Inflammatory macrophage (primary cell): ENCODE measurements at regions not wholly inside any gene's neighbourhood (a gene's known extent, or its start where the extent isn't known, plus 50 kb on each side); places are given as distances from the start of the nearest gene placed in this dataset.

Experiments
- DNase-seq, 2 donors: peaks; one replicate each; pipeline ENCODE4 v3.0.0-alpha.2; 2020 to 2022

DNA sequence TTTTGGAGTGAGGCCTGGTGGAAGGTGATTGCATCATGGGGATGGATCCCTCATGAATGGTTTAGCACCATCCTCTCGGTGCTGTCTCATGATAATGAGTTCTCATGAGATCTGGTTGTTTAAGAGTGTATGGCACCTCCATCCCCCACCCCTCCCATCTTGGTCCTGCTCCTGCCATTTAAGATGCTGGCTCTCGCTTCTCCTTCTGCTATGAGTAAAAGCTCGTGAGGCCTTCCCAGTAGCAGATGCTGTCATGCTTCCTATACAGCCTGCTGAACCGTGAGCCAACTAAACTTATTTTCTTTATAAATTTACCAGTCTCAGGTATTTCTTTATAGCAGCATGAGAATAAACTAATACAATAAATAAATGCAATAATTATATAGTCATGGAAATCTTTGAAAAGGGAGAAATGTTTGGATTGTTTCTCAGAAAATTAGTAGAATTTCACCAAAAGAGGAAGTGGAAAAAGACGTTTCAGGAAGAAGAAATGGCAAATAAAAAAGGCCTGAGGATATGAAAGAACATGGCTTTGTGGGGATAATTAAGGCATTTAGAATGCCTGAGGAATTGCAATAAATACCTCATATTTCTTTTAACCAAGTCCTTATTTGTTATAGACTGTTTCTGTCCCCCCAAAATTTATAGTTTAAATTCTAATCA is 451.2 kb upstream of the ADGRL4 start:
- DNase-seq = no peak

DNA sequence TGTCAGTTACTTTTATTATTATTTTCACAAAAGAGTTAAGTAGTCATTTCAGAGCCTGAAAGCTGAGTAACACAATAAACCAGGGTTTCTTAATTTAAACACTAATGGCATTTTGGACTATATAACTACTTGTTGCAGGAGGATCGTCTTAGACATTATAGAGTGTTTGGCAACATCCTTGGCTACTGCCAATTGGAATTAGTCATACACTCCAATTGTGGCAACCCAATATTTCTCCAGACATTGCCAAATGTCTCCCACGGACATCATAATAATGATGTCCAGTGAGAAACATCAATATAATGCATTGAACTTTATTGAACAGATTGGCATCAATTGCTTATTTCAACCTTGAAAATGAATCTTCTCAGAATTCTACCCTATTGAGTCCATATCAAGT is 441.9 kb upstream of the ADGRL4 start:
- DNase-seq = no peak

DNA sequence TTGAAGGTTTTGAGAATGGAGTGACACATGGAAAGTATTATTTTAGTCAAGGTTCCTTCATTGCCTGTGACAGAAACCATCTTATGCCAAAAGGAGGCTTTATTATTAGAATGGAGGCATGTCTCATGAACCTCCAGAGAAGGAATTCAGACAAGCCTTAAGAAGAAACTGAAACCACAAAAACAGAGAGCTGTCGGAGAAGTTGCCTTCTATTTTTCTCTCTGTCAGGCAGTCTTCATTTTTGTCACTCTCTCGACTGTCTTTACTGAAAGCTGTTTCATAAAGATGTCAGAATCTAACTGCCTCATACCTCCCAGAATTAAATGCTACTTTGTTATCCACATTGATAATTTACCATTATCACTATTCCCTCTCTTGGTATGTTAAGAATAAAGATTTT is 434.7 kb upstream of the ADGRL4 start:
- no peak for DNase-seq

- no peak for DNase-seq
These were observed 431.0 kb upstream of the ADGRL4 start for GRCh38 chr1:79437540-79437939.

DNA sequence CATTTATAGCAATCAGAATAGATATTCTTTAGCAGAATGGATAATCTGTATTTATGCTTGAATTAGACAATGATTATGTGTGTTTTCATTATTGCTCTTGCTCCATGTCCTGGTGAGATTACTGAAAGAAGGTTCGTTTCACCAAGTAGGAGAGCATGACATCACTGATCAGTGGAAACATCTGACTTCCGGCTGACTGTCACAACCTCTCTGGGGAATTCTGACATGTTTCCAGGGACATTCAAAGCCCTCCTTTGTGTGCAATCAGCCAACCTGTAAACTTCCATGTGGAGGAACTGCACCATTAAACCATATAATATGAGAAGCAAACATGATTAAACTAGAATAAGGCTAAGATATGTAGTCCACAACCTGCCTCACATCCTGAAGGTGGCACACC is 424.8 kb upstream of the ADGRL4 start:
- DNase-seq = no peak

DNA sequence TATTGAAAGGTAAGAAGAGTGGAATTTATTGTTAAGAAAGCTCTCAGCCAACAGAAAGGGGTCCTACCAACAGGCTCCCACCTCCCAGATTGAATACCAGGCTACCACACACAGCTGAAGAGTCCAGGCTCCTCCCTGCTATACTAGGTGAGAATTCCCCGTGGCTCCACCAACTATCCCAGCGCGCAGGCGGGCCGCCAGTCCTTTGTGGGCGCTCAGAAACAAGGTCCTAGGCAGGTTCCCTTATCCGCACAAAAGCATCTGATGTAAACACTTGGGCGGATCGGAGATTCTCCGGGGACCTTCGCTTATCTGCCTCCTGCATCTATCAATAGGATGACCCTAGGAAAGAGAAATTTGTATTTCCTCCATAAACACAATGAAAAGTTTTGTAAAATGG is 423.9 kb upstream of the ADGRL4 start:
- no peak for DNase-seq

DNA sequence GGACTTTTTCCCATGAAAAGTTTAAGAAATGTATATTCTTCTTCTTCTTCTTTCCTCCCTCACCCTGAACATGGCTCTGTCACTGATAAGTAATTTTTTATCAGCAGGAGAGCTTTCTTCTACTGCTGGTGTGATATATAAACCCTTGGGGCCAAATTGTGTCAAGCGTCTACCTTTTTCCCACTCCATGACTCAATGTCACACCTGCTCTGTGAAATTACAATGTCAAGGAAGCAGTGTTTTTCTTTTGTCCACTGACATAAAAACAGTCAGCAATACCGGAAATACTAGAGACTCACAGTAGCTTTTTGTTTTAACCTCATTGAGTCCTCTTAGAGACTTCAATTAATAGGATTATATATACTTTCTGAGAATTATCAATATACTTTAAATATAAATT is 416.2 kb upstream of the ADGRL4 start:
- DNase-seq = no peak

GRCh38 chr1:79398501-79398900 is 392.0 kb upstream of the ADGRL4 start:
- DNase-seq = no peak

GRCh38 chr1:79396901-79397300 is 390.4 kb upstream of the ADGRL4 start:
- DNase-seq = no peak

- no peak for DNase-seq
These were observed 382.3 kb upstream of the ADGRL4 start for GRCh38 chr1:79388694-79389361.

DNA sequence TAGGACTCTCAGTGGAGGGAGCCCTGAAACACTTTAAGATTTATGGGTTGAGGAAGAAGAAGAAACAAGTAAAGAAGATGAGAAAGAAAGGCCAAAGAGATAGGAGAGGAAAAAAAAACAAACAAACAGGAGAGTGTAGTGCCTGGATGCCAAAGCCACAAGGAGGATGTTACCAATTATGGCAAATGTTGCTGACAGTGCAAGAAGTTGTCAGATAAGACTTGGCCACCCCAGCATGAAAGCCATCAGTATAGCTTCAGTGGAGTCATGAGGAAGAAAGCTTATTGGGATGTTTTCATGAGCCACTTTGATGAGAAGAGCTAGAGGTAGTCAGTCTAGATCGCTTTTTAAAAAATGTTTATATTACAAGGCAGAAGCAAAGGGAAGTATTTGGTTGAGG is 380.2 kb upstream of the ADGRL4 start:
- DNase-seq = no peak

- DNase-seq = no peak
These were observed 373.5 kb upstream of the ADGRL4 start for GRCh38 chr1:79380078-79380477.

- no peak for DNase-seq
These were observed 369.6 kb upstream of the ADGRL4 start for GRCh38 chr1:79376106-79376505.

GRCh38 chr1:79375352-79375751 is 368.8 kb upstream of the ADGRL4 start:
- no peak for DNase-seq

DNA sequence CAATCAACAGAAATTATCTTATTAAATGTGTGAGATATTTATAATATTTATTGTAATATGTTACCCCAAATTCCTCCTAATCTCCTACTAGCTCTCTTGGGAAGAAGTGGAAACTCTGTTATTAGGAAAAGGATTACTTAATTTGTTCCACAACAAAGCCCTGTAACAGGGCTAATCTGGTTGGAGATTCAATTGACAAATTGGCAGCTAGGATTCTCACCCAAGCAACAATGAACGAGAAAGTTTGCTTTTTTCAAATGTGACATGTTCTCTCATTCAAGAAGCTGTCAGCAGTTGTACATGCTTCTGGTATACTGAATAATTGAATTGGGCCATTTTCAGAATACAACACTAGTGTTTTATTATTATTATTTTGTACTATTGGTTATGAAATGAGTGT is 367.9 kb upstream of the ADGRL4 start:
- DNase-seq = no peak

GRCh38 chr1:79373481-79374125 is 367.1 kb upstream of the ADGRL4 start:
- DNase-seq = no peak

DNA sequence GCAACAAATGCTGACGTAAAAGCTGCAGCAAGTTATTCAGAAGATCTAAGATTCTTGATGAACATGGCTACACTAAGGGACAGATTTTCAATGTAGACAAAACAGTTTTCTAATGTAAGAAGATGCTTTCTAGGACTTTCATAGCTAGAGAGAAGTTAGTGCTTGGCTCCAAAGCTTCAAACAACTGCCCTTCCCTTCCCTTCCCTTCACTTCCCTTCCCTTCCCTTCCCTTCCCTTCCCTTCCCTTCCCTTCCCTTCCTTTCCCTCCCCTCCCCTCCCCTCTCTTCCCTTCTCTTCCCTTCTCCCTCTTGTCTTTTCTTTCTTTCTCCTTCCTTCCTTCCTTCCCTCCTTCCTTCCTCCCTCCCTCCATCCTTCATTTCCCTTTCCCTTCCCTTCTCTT is 365.3 kb upstream of the ADGRL4 start:
- DNase-seq = no peak

GRCh38 chr1:79369091-79369490 is 362.6 kb upstream of the ADGRL4 start:
- DNase-seq = no peak

DNA sequence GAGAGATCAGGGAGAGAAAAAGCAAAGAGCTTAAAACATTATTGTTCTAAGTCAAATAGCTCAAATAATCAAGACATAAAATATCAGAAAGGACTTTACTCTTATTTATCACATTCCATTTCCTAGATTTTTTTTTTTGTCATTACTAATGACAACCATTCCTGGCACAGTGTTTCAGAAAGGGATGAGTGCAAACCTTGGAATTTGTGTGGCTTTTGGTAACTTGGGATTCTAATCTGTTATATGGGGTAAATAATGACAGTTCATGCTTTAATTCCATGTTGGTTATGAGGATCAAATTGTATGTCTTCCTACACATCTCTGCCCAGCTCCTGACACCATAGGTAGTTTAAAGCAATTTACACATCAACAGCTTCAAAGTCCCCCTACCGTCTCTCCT is 358.4 kb upstream of the ADGRL4 start:
- no peak for DNase-seq

DNA sequence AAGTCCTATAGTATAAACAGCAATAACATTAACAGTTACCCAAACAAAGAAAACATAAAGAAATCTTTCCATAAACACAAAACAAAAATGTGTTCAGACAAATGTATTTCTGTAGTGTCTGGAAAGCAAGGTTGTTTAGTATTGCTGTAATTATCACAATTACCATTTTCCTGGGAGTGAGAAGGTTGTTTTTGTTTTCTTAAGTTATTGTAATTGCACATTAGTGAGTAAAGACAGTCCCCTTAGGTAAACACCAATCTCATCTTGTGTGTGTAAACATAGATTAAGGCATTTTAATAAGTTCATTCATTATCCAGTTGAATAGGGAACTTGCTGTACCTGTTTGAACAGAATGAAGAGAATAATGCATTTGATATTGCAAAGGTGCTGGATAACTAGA is 356.9 kb upstream of the ADGRL4 start:
- no peak for DNase-seq

DNA sequence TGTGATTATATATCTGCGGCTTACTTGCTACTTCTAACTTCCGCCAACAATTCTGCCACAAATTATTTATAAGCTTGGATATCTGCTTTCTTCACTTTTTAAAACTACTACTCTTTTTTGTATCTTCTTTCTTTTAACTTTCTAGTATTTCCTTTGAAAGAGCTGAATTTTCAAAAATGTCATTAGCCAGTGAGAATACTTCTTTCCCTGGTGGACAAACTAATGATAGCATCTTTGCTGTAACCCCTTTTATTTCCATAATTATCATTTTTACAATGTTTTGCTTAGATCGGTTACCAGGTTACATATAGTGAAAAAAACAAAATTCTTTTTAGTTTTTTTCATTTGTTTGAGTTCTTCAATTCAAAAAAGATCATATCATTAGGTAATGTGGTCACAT is 355.9 kb upstream of the ADGRL4 start:
- DNase-seq = no peak

DNA sequence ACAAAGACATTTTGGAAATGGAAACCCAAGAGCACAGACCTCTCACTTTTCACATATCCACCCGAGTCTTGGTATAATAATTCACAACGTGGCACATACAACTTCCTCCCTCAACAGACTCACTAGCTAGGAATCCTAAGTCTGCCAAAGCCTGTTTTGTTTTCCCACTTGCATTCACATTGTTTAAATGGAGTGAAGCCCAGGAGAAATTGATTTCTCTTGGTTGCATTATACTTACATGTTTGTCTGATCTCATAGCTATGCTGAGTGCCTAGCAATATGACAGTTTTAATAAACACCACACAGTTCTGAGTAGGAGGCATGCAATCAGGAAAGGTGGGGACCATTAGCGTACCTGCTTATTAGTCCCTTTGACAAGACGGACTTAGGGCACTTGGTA is 348.6 kb upstream of the ADGRL4 start:
- no peak for DNase-seq

DNA sequence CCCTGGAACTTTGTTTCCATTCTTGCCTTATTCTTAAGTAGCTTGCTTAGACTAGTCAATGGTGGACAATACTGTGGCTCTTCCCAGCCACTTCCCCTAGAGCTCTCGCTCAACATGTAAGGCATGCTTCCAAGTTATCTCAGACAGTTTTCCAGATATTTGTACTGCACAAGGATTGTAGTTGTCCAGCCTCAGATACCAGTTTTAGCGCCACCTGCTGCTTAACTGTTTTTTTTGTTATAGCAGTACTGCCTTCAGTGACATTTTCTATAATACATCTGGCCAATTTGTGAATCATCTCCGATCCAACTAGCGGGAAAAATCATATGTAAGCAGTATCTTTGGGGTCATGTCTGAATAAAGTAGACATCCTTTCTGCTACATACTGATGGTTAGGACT is 346.7 kb upstream of the ADGRL4 start:
- peak; percentile 6 to 25 for DNase-seq

- DNase-seq = no peak
These were observed 320.3 kb upstream of the ADGRL4 start for GRCh38 chr1:79326875-79327274.
